ENCODE measurements at regions not wholly inside any gene's neighbourhood (a gene's known extent, or its start where the extent isn't known, plus 50 kb on each side); places are given as distances from the start of the nearest gene placed in this dataset.
"Not testable (repeated sequence)": the region's sequence is repeated elsewhere in the genome, so short reads cannot be mapped to it uniquely, and the experiment has no call there.

GRCh38 chr2:125822746-125823145 lies 833.2 kb upstream of the GYPC start:
- peaks cover 0 to 6% (median 0%) of the 10 kb centered on the region in 4 donors for H3K9me3 ChIP-seq
- WGBS, 2 donors = 91 to 92% methylated on average over 5 of the region's 5 CpGs
- TF ChIP-seq CTCF (IDR thresholded peaks at IDR 0.05) = no peak
- TF ChIP-seq POLR2AphosphoS5 (IDR thresholded peaks at IDR 0.05) = no peak
- no peak for TF ChIP-seq EP300 (IDR thresholded peaks at IDR 0.05)
- TF ChIP-seq POLR2A (IDR thresholded peaks at IDR 0.05) = no peak
- no peaks in the 10 kb centered on the region for H3K4me1 ChIP-seq
- no peak overlapping the region for H3K27ac ChIP-seq
- ATAC-seq (ENCODE audit: low FRiP score in 2 of 2) = no peak
- no peaks in the 10 kb centered on the region for H3K27me3 ChIP-seq
- H3K4me3 ChIP-seq = no peak overlapping the region
- DNase-seq = no peak
- H3K36me3 ChIP-seq = no peaks in the 10 kb centered on the region

GRCh38 chr2:125825781-125826180 lies 830.2 kb upstream of the GYPC start:
- H3K27ac ChIP-seq; H3K27me3 ChIP-seq; H3K4me3 ChIP-seq; H3K9me3 ChIP-seq; H3K36me3 ChIP-seq; ATAC-seq (ENCODE audit: low FRiP score in 2 of 2); H3K4me1 ChIP-seq: not testable (repeated sequence)
- DNase-seq = peak in 1 of 2 donors; percentile 25
- 74 to 81% methylated on average over 9 of the region's 9 CpGs for WGBS, 2 donors

- TF ChIP-seq POLR2AphosphoS5 (IDR thresholded peaks at IDR 0.05) = no peak
- TF ChIP-seq CTCF (IDR thresholded peaks at IDR 0.05) = no peak
- no peak for TF ChIP-seq EP300 (IDR thresholded peaks at IDR 0.05)
- TF ChIP-seq POLR2A (IDR thresholded peaks at IDR 0.05) = no peak
- Histone ChIP-seq H3K27ac (no peak overlapping the region), H3K27me3 (no peaks in the 10 kb centered on the region), H3K36me3 (no peaks in the 10 kb centered on the region), H3K4me3 (no peak overlapping the region), H3K9me3 (no peaks in the 10 kb centered on the region), H3K4me1 (no peaks in the 10 kb centered on the region)
- ATAC-seq (ENCODE audit: low FRiP score in 2 of 2) (no peak), DNase-seq (no peak)
- 38 to 45% methylated on average over 3 of the region's 3 CpGs for WGBS, 2 donors
Observed at GRCh38 chr2:125837128-125837527, 818.8 kb upstream of the GYPC start.

- no peak for TF ChIP-seq POLR2AphosphoS5 (IDR thresholded peaks at IDR 0.05)
- TF ChIP-seq CTCF (IDR thresholded peaks at IDR 0.05) = no peak
- TF ChIP-seq POLR2A (IDR thresholded peaks at IDR 0.05) = no peak
- no peak for TF ChIP-seq EP300 (IDR thresholded peaks at IDR 0.05)
- no peaks in the 10 kb centered on the region for H3K4me1 ChIP-seq
- DNase-seq (no peak), ATAC-seq (ENCODE audit: low FRiP score in 2 of 2) (no peak)
- H3K9me3 ChIP-seq = no peaks in the 10 kb centered on the region
- no peaks in the 10 kb centered on the region for H3K27me3 ChIP-seq
- H3K4me3 ChIP-seq = no peak overlapping the region
- no peak overlapping the region for H3K27ac ChIP-seq
- H3K36me3 ChIP-seq = no peaks in the 10 kb centered on the region
- 71 to 79% methylated on average over 5 of the region's 5 CpGs for WGBS, 2 donors
Observed at GRCh38 chr2:125837611-125838010, 818.3 kb upstream of the GYPC start.

GRCh38 chr2:125839945-125840344 lies 816.0 kb upstream of the GYPC start:
- ATAC-seq (ENCODE audit: low FRiP score in 2 of 2) (no peak), DNase-seq (no peak)
- no peaks in the 10 kb centered on the region for H3K9me3 ChIP-seq
- H3K27ac ChIP-seq = no peak overlapping the region
- H3K36me3 ChIP-seq = no peaks in the 10 kb centered on the region
- TF ChIP-seq POLR2A (IDR thresholded peaks at IDR 0.05) (no peak), CTCF (IDR thresholded peaks at IDR 0.05) (no peak), EP300 (IDR thresholded peaks at IDR 0.05) (no peak), POLR2AphosphoS5 (IDR thresholded peaks at IDR 0.05) (no peak)
- no peaks in the 10 kb centered on the region for H3K4me1 ChIP-seq
- H3K27me3 ChIP-seq = no peaks in the 10 kb centered on the region
- H3K4me3 ChIP-seq = no peak overlapping the region
